Peyer's patch (tissue), 4 donors: ENCODE measurements at regions not wholly inside any gene's neighbourhood (a gene's known extent, or its start where the extent isn't known, plus 50 kb on each side); places are given as distances from the start of the nearest gene placed in this dataset.

Experiments
- DNase-seq, 3 donors: peaks; one replicate each; pipeline ENCODE4 v3.0.0-alpha.2; 2017 to 2019
- H3K27ac ChIP-seq, 4 donors: fragments of 200-600 bp; sonication (generic); one replicate each; pipeline ENCODE4 v1.5.1; 2016 to 2019
- H3K27me3 ChIP-seq, 2 donors: fragments of 200-600 bp; sonication (generic); one replicate each; pipeline ENCODE4 v1.5.1; 2019
- H3K36me3 ChIP-seq, 3 donors: fragments of 200-600 bp; sonication (generic); one replicate each; pipeline ENCODE4 v1.5.1; 2016 to 2019
- H3K4me1 ChIP-seq, 4 donors: fragments of 200-600 bp; sonication (generic); one replicate each; pipeline ENCODE4 v1.5.1; 2016 to 2019
- H3K4me3 ChIP-seq, 4 donors: fragments of 200-600 bp; sonication (generic); 1 replicate in 3 of 4; 2 replicates in 1 of 4; pipeline ENCODE4 v1.5.1; 2016 to 2019; ENCODE audit warnings: mild to moderate bottlenecking in 1 of 4
- H3K9me3 ChIP-seq, 4 donors: fragments of 200-600 bp; sonication (generic); one replicate each; pipeline ENCODE4 v1.5.1; 2016 to 2019; ENCODE audit warnings: mild to moderate bottlenecking in 1 of 4
- POLR2A ChIP-seq, 2 donors: fragments of 450-650 bp; IDR thresholded peaks; one replicate each; pipeline ENCODE4 v1.5.1; 2017; ENCODE audit warnings: antibody characterized with exemption in 2 of 2, mild to moderate bottlenecking in 2 of 2, moderate library complexity in 2 of 2
- TF ChIP-seq, protein P1 (sequence below), 6 experiments: fragments of 450-650 bp in 4 of 6; fragments of 200-600 bp in 2 of 6; sonication (generic) in 1 of 6; IDR thresholded peaks; one replicate each; pipeline ENCODE4 v1.5.1; 2017 to 2019; ENCODE audit warnings: antibody characterized with exemption in 6 of 6, mild to moderate bottlenecking in 3 of 6, moderate library complexity in 1 of 6

DNA sequence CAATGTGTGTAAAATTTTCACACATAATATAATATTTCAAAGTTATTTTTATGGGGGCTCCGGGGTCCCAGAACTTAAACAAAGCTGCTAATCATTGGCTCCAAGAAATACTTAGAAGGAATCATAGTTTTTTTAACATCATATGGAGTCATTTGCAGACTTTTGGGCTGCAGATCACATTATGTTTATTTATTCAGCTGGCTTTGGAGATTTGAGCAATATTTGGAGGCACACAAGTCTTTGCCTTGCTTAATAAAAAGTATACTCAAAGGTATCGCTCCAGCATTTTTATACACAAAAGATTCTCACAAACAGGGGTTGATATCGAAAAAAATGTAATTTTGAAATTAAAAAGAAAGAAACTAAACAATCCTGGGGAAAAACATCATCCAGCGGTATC is 382.5 kb upstream of the TENM3 start:
- no peak for DNase-seq
- H3K4me3 ChIP-seq: no peak overlapping the region
- H3K36me3 ChIP-seq: no peaks in the 10 kb centered on the region
- no peaks in the 10 kb centered on the region for H3K27me3 ChIP-seq
- TF ChIP-seq POLR2A (IDR thresholded peaks at IDR 0.05): no peak
- TF ChIP-seq, protein P1, sequence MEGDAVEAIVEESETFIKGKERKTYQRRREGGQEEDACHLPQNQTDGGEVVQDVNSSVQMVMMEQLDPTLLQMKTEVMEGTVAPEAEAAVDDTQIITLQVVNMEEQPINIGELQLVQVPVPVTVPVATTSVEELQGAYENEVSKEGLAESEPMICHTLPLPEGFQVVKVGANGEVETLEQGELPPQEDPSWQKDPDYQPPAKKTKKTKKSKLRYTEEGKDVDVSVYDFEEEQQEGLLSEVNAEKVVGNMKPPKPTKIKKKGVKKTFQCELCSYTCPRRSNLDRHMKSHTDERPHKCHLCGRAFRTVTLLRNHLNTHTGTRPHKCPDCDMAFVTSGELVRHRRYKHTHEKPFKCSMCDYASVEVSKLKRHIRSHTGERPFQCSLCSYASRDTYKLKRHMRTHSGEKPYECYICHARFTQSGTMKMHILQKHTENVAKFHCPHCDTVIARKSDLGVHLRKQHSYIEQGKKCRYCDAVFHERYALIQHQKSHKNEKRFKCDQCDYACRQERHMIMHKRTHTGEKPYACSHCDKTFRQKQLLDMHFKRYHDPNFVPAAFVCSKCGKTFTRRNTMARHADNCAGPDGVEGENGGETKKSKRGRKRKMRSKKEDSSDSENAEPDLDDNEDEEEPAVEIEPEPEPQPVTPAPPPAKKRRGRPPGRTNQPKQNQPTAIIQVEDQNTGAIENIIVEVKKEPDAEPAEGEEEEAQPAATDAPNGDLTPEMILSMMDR (IDR thresholded peaks at IDR 0.05): no peak
- no peaks in the 10 kb centered on the region for H3K4me1 ChIP-seq
- H3K9me3 ChIP-seq: no peaks in the 10 kb centered on the region
- no peak overlapping the region for H3K27ac ChIP-seq

DNA sequence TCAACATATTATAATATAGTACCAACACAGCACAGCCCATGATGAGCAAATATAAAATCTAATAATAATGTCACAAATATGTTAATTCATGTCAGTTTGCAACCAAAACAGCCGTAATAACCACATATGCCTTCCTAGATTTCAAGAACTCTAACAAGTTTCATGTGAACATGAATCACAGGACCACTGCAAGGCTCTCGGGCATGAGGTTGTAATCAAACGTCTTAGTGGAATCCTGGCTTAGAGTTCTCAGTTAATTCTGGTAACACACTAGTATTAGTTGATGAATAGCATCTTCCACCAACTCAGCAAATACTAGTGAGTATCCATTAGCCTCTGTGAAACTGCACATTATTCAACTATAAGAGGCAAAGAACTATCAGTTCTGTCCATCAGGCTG is 379.3 kb upstream of the TENM3 start:
- H3K27me3 ChIP-seq: no peaks in the 10 kb centered on the region
- H3K4me3 ChIP-seq: no peak overlapping the region
- TF ChIP-seq POLR2A (IDR thresholded peaks at IDR 0.05): no peak
- TF ChIP-seq, protein P1 (IDR thresholded peaks at IDR 0.05): no peak
- no peaks in the 10 kb centered on the region for H3K36me3 ChIP-seq
- H3K4me1 ChIP-seq: no peaks in the 10 kb centered on the region
- H3K27ac ChIP-seq: no peak overlapping the region
- no peak for DNase-seq
- H3K9me3 ChIP-seq: no peaks in the 10 kb centered on the region

DNA sequence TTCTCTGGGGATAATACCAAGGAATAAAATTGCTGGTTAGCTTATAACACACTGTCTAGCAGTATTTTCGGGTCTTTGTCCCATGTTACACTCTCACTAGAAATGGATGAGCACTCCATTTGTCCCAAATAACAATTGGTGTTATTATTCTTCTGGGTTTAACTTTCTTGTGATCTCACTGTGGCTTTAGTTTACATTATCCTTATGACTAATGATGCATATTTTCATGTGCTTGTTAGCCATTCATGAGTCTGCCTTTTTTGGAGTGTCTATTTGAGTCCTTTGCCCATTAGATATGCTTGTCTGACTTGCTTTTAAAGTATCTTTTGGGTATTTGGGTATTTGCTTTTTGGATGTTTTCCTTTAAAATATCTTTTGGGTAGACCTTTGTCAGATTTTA is 372.9 kb upstream of the TENM3 start:
- H3K4me1 ChIP-seq: no peaks in the 10 kb centered on the region
- H3K27ac ChIP-seq: no peak overlapping the region
- no peak overlapping the region for H3K4me3 ChIP-seq
- no peak for DNase-seq
- no peaks in the 10 kb centered on the region for H3K36me3 ChIP-seq
- H3K27me3 ChIP-seq: no peaks in the 10 kb centered on the region
- no peaks in the 10 kb centered on the region for H3K9me3 ChIP-seq
- TF ChIP-seq, protein P1 (IDR thresholded peaks at IDR 0.05): no peak
- TF ChIP-seq POLR2A (IDR thresholded peaks at IDR 0.05): no peak

DNA sequence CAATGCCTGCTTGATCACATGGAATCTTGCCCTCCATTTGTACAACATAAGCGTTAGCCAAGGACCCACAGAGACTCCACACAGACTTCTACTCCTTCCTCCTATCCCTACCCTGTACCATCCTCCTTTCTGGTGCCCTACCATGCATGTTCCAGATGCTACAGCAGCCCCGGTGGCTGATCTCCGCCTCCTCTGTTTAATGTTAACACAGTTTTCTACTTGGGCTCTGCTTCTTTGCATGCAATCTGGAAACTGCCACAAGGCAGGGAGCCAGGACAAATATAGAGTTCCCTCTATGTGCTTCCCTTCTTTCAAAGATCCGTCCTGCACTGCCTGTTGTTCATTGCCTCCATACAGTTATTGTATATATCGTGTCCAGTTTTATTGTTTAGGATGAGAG is 368.6 kb upstream of the TENM3 start:
- no peak for TF ChIP-seq POLR2A (IDR thresholded peaks at IDR 0.05)
- TF ChIP-seq, protein P1 (IDR thresholded peaks at IDR 0.05): no peak
- Histone ChIP-seq H3K4me3 (no peak overlapping the region), H3K27me3 (no peaks in the 10 kb centered on the region), H3K4me1 (no peaks in the 10 kb centered on the region), H3K9me3 (no peaks in the 10 kb centered on the region), H3K27ac (no peak overlapping the region), H3K36me3 (no peaks in the 10 kb centered on the region)
- no peak for DNase-seq

DNA sequence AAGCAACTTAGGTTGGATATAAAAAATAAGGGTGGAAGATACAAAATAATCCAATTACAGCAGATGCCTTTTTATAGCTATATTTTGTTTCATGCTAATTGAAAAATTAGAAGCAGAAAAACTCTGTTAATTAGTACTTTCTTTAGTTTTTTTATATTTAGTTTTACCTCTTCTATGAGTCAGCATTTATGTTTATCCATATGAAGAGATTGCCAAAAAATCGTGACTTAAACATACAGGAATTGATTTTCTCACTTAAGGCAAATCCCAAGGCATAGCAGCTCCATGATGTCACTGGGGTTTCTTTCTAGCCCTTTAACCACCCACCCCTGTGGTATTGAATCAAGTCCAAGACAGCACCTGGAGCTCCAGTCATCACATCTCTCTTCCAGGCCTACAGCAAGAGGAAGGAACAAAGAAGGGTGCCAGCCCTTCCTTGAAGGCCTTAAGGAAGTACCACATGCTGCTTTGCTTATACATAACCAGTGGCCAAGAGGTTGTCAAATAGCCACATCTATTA is 365.8 kb upstream of the TENM3 start:
- no peak overlapping the region for H3K4me3 ChIP-seq
- H3K27me3 ChIP-seq: no peaks in the 10 kb centered on the region
- H3K36me3 ChIP-seq: no peaks in the 10 kb centered on the region
- TF ChIP-seq POLR2A (IDR thresholded peaks at IDR 0.05): no peak
- TF ChIP-seq, protein P1 (IDR thresholded peaks at IDR 0.05): no peak
- DNase-seq: no peak
- H3K9me3 ChIP-seq: no peaks in the 10 kb centered on the region
- H3K4me1 ChIP-seq: no peaks in the 10 kb centered on the region
- H3K27ac ChIP-seq: no peak overlapping the region

DNA sequence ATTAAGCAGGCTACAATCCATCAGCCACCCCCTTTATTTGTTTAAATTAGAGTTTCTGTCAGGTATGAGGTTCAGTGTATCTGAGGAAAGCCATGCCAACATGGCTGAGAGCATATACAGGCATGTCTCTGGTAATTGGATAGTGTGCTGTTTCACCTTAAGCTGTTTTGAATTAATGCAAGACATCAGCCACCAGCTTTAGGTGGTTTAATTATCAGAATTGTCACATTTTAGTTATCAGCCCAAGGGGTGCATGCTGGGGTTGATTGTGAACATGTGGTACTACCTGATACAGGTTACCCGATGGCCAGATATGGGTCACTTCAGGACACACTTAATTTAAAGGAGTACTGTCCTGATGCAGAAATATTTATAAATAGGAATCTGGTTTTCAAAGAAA is 353.2 kb upstream of the TENM3 start:
- no peak for DNase-seq
- Histone ChIP-seq H3K4me1 (no peaks in the 10 kb centered on the region), H3K27me3 (no peaks in the 10 kb centered on the region), H3K4me3 (no peak overlapping the region), H3K36me3 (no peaks in the 10 kb centered on the region), H3K9me3 (no peaks in the 10 kb centered on the region), H3K27ac (no peak overlapping the region)
- no peak for TF ChIP-seq POLR2A (IDR thresholded peaks at IDR 0.05)
- TF ChIP-seq, protein P1 (IDR thresholded peaks at IDR 0.05): no peak
